ENCODE measurements at regions not wholly inside any gene's neighbourhood (a gene's known extent, or its start where the extent isn't known, plus 50 kb on each side); places are given as distances from the start of the nearest gene placed in this dataset.

GRCh38 chr4:12902735-12903134 lies 581.4 kb downstream of the RAB28 start:
- intact Hi-C loops (cut with DNase I) = no loop called here
- TF ChIP-seq POLR2AphosphoS5 (IDR thresholded peaks at IDR 0.05) (no peak), POLR2A (IDR thresholded peaks at IDR 0.05) (no peak), CTCF (IDR thresholded peaks at IDR 0.05) (no peak)
- no peak for DNase-seq (ENCODE audit: low spot score)

GRCh38 chr4:12897954-12898353 lies 586.2 kb downstream of the RAB28 start:
- 68% methylated on average over 4 of the region's 4 CpGs for WGBS
- no peaks in the 10 kb centered on the region for H3K9me3 ChIP-seq
- H3K27ac ChIP-seq = no peak overlapping the region
- no peaks in the 10 kb centered on the region for H3K27me3 ChIP-seq (replicated peaks; ENCODE audit: insufficient read depth)
- no peak for TF ChIP-seq POLR2A (IDR thresholded peaks at IDR 0.05)
- TF ChIP-seq POLR2AphosphoS5 (IDR thresholded peaks at IDR 0.05) = no peak
- TF ChIP-seq CTCF (IDR thresholded peaks at IDR 0.05) = no peak
- intact Hi-C loops (cut with DNase I) = no loop called here
- no peaks in the 10 kb centered on the region for H3K4me1 ChIP-seq (replicated peaks)
- no peak for DNase-seq (ENCODE audit: low spot score)
- no peaks in the 10 kb centered on the region for H3K36me3 ChIP-seq
- H3K4me3 ChIP-seq = no peak overlapping the region

More at GRCh38 chr4:12902735-12903134, 581.4 kb downstream of the RAB28 start:
- 89% methylated on average over 2 of the region's 2 CpGs for WGBS
- no peak overlapping the region for H3K27ac ChIP-seq
- H3K4me1 ChIP-seq (replicated peaks) = no peaks in the 10 kb centered on the region
- no peaks in the 10 kb centered on the region for H3K36me3 ChIP-seq
- no peaks in the 10 kb centered on the region for H3K9me3 ChIP-seq
- H3K4me3 ChIP-seq = no peak overlapping the region
- H3K27me3 ChIP-seq (replicated peaks; ENCODE audit: insufficient read depth) = no peaks in the 10 kb centered on the region

- no peaks in the 10 kb centered on the region for H3K27me3 ChIP-seq (replicated peaks; ENCODE audit: insufficient read depth)
- DNase-seq (ENCODE audit: low spot score) = no peak
- H3K4me3 ChIP-seq = no peak overlapping the region
- H3K4me1 ChIP-seq (replicated peaks) = no peaks in the 10 kb centered on the region
- H3K36me3 ChIP-seq = no peaks in the 10 kb centered on the region
- intact Hi-C loops (cut with DNase I) = no loop called here
- TF ChIP-seq CTCF (IDR thresholded peaks at IDR 0.05) (no peak), POLR2A (IDR thresholded peaks at IDR 0.05) (no peak), POLR2AphosphoS5 (IDR thresholded peaks at IDR 0.05) (no peak)
- 100% methylated on average over 1 of the region's 1 CpG for WGBS
- no peak overlapping the region for H3K27ac ChIP-seq
- H3K9me3 ChIP-seq = no peaks in the 10 kb centered on the region
These were observed 590.1 kb downstream of the RAB28 start for GRCh38 chr4:12894062-12894461.

- Histone ChIP-seq H3K9me3 (no peaks in the 10 kb centered on the region), H3K4me1 (replicated peaks) (no peaks in the 10 kb centered on the region), H3K27ac (no peak overlapping the region), H3K27me3 (replicated peaks; ENCODE audit: insufficient read depth) (no peaks in the 10 kb centered on the region), H3K4me3 (no peak overlapping the region), H3K36me3 (no peaks in the 10 kb centered on the region)
- 55% methylated on average over 3 of the region's 3 CpGs for WGBS
- intact Hi-C loops (cut with DNase I) = no loop called here
- DNase-seq (ENCODE audit: low spot score) = no peak
- TF ChIP-seq POLR2AphosphoS5 (IDR thresholded peaks at IDR 0.05) (no peak), POLR2A (IDR thresholded peaks at IDR 0.05) (no peak), CTCF (IDR thresholded peaks at IDR 0.05) (no peak)
These were observed 595.1 kb downstream of the RAB28 start for GRCh38 chr4:12889054-12889453.

- H3K27ac ChIP-seq = no peak overlapping the region
- 52% methylated on average over 20 of the region's 20 CpGs for WGBS
- no peaks in the 10 kb centered on the region for H3K9me3 ChIP-seq
- H3K4me1 ChIP-seq (replicated peaks) = no peaks in the 10 kb centered on the region
- TF ChIP-seq POLR2A (IDR thresholded peaks at IDR 0.05) (no peak), CTCF (IDR thresholded peaks at IDR 0.05) (no peak), POLR2AphosphoS5 (IDR thresholded peaks at IDR 0.05) (no peak)
- no peak for DNase-seq (ENCODE audit: low spot score)
- no peaks in the 10 kb centered on the region for H3K27me3 ChIP-seq (replicated peaks; ENCODE audit: insufficient read depth)
- no peak overlapping the region for H3K4me3 ChIP-seq
- intact Hi-C loops (cut with DNase I) = no loop called here
- no peaks in the 10 kb centered on the region for H3K36me3 ChIP-seq
These were observed 599.0 kb downstream of the RAB28 start for GRCh38 chr4:12884846-12885796.
